Activated CD4-positive, alpha-beta T cell treated with anti-CD3 and anti-CD28 coated beads, Interleukin-2, Interleukin-4, amounts not matched to agents 100 ng/mL and 50 ng/mL, durations not matched to agents 16 hours and 8 hours (primary cell): ENCODE measurements at regions not wholly inside any gene's neighbourhood (a gene's known extent, or its start where the extent isn't known, plus 50 kb on each side); places are given as distances from the start of the nearest gene placed in this dataset.

Experiments
- DNase-seq: peaks from one replicate; pipeline ENCODE4 v3.0.0-alpha.2; 2020; ENCODE audit warnings: low spot score

DNA sequence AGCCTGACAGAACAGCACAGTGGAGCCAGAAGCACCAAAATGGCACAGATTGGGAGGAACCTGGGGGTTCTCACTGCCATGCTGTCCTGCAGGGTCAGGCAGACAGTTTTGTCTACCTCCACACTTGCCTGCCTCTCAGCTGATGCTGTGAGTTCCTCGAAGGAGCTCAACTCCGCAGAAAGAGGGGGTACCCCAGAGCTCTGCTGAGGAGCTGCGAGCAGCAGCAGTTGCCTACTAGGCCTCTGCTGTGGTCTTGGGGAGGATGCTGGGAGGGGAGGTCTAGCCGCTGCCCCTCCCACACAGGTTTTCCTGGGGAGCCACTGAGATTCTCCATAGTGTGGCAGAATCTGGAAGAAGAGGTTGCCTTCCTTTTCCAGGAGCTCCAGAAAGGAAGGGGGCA, 192.5 kb downstream of the FOXD2 start:
- DNase-seq: no peak

DNA sequence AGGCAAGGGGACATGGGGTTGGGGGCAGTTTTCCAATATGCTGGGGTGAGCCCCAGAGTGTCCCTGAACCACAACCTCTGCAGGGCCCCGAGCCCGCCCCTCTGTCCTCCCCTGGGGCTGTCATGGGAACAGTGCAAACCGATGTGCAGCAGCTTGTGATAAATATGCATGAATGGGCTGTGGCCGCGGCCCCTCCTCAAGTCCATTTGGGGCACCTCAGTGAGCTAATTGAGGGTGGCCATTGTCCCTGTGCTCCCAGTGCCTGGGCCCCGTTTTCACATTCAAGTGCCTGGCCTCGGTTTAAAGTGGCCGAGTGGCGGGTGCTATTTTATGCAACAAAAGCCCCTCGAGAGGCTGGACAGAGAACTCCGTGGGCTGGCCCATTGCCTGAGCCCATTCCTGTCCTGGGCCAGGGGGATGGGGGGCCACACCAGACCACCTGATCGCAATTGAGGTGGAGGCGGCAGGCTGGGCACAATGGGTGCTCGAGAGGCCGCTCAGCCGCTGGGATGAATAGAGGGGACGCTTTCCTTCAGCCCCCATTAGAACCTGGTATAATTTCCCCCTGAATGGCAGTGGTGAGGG, 193.7 kb downstream of the FOXD2 start:
- DNase-seq: no peak

DNA sequence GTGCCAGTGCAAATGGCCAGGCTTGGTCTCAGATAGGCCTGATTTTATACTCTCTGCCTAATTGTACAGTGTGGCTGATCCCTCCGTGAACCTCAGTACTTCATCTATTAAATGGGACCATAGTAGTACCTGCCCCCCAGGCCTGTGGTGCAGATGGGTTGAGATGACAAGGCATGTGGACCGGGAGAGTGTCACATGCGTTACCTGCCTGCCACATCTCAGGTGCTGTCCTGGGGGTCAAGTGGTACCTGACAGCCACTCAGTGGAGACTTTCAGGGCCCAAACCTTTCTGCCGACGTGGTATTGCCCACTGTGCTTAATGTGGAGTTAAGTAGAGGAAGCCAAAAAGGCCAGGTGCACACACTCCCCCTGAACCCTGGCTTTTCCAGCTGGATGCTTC, 197.3 kb downstream of the FOXD2 start:
- DNase-seq: no peak

DNA sequence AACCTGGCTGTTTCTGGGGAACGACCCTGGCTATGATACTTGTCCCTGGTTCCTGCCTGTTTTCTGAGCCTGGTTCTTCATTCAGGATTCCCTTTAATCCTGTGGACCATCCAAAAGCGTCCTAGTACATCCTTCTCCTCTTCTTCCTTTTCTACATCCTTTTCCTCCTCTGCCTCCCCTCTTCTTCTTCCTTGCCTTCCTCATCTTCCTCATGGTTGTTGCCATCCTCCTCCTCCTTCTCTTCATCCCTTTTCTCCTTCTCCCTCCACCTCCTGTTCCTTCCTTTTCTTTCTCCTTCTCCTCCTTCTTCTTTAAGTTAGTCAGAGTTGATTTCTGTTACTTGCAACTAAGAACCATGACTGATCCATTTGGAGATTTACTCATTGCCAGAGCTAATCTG, 197.8 kb downstream of the FOXD2 start:
- no peak for DNase-seq

DNA sequence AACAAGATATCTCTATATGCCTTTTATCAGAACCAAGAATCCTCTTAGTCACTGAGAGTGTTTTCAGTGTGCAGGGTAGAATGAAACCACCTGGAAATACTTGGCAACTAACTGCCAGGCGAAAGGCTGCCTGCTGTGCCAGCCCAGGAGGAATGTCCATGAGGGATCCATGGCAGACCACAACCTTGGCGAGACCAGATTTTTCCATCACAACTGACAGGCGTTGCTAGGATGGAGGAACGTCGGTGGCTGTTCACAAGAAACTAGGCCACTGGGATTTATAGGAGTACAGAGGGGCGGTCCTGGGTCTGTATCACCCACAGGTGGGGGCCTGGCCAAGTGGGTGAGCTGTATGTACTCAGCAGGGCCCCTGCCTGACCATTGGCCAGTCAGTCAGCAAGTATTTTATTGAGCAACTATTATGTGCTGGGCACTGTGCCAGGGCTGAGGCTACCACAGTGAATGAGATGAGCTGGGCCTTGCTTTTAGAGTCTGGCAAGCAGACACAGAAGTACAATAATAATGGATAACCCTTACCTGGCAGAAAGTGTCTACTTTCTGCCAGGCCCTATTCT, 199.4 kb downstream of the FOXD2 start:
- DNase-seq: no peak

DNA sequence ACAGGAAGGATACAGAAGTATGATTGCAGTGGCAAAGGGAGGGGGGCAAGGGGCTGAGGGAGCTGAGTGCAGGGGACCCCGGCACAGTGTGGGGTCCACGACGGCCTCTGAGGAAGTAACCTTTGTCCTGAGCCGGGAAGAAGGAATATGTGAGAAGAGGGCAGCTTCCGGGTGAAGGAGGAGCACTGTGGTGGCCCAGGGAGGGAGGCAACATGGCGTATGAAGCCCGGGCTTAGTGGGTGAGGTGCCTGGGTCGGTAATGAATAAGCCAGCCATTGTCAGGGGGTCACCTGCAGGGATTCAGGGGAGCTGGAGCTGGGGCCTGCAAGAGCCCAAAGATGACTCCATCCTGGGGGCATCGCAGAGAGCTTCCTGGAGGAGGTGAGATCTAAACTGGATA, 200.4 kb downstream of the FOXD2 start:
- no peak for DNase-seq

DNA sequence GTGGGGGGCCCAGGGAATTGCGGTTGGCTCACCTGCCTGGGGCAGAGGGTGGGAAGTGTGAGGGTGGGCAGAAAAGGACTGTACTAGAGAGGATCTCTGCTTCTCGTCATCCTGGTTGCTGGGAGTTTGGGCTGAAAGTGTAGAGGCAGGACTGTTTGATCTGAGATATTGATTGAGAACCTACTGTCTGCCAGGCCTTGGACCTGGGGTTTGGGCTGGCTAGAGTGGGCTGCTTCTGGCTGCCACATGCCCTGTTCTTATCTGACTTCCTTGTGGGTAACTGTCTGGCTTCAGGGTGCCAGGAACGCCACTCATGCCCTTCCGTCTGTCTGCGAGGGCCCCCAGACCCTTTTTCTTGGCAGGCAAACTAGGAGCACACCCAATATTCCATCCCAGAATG, 200.9 kb downstream of the FOXD2 start:
- no peak for DNase-seq

DNA sequence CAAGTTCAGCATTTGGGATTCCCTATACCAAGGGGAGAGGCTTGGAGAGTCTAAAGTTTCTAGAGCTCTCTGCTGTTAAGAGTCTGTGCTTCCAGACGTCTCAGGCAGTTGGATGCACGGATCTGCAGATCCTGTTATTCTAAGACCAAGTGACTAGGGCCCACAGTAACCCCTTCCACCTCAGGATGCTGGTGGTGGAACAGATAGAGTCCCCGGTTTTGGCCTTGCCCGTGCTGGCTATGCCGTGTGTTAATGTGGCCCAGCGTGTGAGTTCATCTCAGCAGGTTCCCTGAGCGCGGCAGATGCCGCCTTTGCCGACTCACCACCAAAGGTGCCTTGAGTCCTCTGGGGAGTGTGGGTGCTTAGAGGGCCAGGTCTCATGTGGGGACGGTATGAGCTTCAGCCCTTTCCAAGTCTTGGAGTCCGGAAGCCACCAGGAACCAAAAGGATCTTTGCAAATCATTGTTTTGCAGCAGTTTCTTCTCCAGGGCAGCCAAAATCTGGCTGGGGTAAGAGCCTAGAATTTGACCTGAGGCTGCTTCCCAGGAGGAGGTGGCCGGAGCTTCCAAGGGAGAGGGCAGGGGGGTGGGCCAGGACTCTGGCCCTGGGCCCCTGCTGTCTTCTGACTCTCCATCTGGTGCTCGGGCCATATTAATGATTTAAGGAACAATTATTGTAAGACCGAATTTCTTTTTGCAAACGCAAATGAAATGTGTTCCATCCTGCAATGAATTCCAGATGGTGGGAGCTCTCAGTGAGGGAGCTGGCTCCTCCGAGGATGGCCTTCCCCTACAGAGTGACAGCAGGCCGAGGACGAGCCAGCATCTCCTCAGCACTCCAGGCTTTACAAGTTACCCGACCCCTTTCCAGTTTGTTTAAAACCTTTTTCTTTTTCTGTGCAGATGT, 205.7 kb downstream of the FOXD2 start:
- DNase-seq: no peak

DNA sequence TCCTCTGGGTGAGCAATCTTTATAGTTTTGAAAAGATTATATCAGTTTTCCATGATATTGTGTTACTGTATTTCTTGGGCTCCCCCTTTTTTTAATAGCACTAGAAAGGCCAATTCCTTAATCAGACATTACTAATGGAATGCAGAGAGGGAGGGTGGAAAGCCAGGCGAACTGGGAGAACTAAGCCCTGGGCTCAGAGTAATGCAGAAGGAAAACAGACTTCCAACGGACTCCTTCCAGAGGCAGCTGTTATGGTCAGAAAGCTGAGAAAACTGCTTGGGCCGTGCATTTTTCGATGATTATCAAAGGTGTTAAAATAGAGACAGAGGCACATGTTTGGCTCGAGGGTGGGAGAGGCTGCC, 206.3 kb downstream of the FOXD2 start:
- DNase-seq: no peak

DNA sequence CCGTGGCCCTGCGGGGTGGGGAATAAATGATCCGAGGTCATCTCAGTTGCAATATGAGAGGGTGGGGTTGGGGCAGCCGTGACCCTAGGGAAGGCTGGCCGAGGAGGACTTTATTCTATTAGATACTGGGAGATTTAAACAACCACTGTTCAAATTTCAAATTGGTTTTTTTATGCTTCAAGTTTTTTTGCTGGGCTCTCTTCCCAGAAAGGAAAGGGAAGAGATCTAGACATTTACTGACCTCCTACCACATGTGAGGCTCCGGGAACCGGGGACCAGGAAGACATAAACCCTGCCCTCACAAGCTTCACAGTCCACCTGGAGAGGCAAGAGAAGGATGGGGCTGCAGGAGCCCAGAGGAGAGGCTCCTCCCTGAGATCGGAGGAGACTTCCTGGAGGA, 207.3 kb downstream of the FOXD2 start:
- DNase-seq: no peak

DNA sequence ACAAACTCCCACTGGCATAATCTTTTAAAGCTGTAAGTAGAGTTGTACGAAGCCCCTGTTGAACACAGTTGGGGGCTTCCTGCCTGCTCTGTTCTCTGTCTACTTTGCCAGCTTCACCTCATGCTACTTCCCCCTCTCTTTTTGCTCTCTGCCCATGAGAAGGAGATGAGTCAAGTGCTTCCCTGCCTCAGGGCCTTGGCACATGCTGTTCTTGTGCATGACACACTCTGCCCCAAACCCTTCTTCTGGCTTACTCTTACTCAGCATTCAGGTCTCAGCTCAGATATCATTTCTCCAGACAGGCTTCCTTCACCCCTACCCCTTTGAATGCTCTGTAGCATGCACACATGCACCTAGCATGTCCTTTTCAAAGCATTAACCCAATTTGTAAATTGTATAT, 208.8 kb downstream of the FOXD2 start:
- DNase-seq: no peak

DNA sequence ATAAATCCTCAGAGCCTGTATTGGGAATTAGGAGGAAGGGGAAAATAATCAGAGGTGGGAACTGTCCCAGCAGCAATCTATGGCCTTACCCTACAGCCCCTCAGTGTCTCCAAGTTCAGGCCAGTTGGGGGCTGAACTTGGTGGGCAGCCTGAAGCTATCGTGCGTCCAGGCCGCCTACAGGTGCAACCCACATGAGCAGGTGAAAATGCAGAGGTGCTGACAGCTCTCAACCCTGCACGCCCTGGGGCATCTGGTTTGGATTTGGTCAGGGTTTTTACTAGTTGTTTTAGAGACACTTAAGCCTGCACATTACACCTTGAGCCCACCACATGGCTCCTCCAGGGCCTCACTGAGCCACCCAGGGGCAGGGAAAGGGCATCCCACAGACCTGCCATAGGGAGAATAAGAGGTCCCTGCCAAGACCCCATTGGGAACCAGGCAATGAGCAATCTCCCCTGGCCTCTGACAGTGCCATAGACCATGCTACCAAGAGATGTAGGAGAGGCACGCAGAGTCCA, 209.5 kb downstream of the FOXD2 start:
- no peak for DNase-seq

DNA sequence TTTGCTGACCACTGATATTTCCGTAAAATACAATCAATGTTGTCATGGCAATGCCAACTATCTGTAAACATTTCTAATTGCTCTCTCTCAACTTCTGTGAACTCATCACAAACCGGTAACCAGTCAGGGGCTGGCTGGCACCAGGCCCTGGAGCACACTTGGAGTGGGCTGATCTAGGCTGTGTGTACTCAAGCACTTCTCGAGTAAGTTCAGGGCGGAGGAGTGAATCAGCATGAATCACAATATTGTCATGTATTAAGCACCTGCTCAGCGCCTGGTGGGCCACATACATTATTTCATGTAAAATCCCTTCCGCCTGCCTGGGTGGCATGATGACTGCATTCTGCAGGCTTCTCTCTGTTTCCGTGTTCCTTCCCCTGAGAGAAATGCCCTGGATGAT, 212.4 kb downstream of the FOXD2 start:
- DNase-seq: no peak

DNA sequence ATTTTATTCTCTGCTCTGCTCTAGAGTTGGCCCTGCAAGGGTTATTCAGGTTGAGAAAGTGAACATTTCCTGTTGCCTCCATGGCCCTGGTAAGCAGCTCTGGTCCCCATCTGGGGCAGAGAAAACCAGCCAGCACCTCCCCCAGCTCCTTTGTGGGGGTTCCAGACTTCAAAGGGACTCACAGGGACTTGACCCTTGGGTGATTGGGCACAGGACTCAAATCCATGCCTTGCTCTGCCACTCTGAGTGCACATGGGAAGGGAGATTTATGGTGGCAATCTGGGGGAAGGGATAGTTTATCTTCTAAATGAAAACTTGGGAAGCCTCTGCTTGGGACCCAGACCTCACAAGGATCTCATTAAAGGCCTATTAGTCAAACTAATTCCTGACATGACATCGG, 212.8 kb downstream of the FOXD2 start:
- DNase-seq: no peak

DNA sequence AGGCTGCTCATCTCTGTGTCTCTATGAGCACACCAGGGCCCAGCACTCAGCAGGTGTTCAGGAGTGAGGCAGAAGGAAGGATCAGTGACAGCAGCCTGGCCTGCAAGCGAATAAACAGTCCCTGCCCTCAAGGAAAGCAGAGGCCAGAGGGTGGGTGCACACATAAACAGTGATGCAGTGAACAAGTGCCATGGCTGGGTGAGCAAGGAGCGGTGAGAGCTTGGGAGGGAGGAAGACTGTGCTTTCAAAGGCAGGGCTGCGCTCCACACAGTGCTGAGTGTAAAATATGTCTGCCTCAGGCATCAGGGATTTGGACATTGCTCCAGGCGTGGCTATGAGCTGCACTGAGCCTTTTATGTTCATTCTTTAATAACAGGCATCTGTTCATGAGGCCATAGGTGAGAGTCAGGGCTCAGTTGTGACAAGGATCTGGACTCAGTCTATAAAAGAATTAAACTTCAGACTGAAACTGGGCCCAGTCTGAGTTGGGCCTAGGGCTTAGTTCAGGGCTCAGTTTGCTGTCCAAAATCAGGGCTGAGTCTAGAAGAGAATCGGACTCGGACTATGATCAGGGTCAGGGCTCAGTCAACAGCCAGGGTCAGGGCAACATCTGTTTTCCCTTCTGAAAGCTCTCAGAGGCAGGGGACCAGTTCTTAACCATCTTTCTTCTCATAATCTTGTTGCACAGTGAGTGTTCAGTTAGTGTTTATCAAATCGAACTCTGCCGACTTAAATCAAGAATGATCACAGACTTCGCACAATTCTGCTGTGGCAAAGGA, 213.7 kb downstream of the FOXD2 start:
- DNase-seq: no peak

DNA sequence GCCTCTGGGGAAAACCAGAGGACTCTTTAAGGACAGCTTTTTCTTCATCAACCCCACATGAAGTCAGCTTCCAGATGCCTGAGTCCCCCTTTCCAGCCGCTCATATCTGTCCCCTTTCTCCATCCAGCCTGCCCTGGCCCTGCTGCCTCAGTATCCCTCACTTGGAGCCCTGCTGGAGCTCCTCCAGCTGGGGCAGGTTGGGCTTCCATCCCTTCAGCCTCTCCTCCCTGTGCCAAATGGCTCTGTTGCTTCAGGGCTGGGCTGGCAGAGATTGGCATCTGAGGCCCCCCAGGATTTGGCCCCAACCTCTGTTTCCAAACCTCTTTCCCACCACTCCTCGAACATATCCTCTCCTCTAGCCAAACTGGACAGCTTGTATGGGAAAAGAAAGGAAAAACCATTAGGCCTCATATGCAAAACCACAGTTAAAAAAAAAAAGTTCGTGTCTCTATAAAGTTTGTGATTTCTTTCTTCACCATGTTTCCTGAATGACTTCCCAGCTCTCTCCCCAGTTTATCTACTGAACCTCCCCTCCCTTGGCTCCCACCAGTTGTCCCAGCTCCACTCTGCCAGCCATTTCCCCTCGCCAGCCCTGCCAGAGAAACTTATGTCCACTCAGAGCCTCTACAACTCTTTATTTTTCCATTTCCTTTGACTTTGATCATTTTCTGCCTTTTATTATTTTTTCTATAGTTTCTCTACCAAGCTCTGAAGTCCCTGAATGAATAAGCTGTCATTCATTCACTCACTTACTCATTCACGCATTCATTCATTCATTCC, 217.9 kb downstream of the FOXD2 start:
- DNase-seq: no peak

DNA sequence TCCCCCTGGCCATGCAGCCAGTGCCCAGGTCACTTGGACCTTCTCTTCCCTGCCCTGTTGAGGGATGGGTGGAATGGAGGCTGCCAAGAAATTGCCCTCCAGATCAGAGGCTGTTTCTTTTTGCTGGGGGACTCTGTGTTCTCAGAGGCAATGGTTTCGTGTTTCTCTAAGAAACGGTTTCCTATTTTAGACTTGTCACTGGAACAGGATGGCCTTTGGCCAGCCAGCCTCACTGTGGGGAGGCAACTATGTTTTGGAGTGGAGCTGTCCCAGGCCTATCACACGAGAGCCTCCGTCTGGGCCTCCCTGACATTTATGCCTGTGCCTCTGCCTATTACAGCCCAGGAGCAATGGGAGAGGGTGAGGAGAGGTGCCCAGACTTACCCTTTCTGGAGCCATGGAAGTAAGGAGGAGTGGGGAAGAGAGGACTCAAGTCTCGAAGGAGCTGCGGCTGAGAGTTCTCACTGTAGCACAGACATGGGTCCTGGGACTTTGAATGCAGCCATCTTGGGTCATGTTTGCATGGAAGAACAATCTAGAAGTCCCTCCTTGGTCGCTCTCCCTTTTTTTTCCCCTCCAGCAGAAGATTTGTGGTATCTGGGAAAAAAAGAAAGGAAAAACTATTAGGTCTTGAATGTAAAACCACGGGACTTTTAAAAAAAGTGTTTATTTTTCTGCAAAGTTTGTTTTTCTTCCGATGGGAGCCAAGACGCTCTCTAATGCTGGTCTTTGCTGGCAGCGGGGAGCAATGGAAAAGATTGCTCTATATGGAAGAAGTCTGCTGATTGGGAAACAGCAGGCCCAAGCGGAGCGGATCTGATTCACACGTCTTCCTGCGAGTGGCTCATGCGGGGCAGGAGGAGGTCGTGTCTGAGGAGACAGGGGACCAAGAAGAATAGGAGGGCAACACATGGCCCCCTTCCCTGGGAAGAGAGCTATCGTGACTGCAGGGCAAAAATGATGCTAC, 219.2 kb downstream of the FOXD2 start:
- DNase-seq: no peak

DNA sequence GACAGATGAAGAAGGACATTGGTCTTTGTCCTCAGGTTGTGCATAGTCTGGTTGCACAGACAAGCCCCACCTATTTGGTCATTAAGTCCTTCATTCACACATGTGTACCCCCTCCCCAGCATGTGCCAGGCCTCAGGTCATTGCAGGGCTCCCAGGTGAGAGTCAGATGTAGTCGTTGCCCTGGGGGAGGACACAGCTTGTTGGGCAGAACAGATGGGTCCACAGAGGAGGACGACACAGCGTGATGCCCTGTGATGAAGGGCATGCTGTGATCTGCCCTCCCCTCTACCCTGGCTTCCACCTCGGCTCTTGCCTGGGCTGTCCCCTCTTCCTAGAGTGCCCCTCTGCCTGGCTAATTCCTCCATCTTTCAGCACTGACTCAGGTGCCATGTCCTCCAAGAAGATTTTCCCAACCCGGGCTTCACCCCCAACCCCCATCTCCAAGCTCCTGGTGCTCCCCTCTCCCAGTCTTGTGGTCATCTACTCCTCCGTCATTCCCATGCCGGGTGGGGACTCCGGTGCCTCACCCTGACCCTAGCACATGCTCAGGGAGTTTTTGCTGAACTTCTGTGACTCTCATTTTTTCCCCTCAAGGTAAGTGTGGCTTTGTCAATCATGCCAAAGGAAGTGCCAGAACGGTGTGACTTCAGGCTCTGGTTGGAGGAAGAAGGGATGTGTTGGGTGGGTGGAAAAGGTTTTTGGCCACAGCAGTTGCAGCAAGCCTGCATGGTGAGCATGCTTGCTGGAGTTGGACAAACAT, 220.5 kb downstream of the FOXD2 start:
- no peak for DNase-seq

DNA sequence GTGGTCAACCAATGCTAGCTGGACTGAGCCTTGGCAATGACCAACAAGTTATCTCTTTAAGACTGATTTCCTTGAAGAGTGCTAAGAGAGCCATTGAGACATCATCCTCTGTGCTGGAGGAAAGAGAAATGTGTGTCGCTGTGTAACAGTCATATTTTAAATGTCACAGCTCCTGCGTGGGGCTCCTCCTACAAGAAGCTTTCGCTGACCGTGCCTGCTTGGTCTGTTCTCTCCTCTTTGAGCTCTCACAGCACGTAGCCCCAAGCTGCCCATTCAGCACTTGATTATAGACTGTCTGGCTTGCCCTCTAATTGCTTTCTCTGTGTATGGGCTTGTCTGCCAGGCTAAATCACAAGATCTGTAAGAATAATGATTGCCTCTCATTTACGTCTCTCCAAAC, 221.3 kb downstream of the FOXD2 start:
- no peak for DNase-seq

DNA sequence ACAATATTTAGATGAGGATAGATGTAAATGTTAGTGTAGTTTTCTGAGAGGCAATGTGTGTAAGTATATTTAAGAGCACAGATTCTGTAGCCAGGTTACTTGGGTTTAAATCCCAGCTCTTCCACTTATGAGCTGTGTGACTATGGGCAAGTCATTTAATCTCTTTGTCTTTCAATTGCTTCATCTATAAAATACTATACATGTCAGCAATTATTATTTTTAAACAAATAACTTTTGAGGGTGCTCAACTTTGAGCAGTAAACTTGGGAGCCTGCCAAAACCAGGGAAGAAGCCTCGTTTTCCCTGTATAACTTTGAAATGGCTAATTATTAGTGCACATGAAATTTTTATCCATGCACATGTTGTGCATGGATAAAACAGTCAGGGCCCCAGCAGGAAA, 222.8 kb downstream of the FOXD2 start:
- no peak for DNase-seq
